ENCODE measurements at regions not wholly inside any gene's neighbourhood (a gene's known extent, or its start where the extent isn't known, plus 50 kb on each side); places are given as distances from the start of the nearest gene placed in this dataset.

DNA sequence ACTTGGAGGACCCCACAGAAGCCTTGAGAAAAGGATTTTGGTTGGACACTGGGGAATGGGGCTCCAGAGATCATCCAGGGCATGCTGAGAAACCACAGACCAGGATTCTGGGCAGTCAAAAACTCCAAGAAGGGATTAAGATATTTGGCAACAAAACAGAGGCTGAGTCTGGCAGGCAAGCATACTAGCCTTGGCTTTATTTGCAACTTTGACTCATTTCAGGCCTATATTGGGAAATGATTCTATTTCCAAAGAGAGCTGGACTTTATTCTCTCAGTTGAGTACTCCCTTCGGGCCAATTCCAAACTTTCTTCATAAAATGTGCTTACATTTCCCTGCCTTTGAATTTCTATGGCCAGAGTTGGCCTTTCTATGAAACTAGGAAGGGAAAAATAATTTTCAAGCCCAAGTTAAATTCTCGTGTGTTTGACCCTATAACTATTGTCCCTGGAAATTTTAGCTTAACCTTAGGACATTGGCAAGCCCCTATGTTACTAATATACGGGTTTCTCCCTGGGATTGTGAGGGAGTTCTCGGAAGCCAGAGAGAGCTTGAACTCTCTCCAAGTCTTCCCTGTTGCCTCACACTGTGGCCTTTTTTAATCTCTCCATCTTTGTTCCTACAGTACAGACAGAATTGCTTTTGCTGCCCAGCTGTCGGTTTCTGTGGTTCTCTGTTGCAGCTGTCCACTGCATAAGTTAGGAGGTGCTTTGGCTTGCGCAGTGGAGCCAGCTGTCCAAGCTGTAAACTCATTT lies 112.6 kb upstream of the FAM9A start:
- Histone ChIP-seq H3K79me2 (ENCODE audit: low read depth) (no peaks in the 10 kb centered on the region), H3K4me2 (no peak overlapping the region), H3K27me3 (no peaks in the 10 kb centered on the region), H3K9ac (no peak overlapping the region), H4K20me1 (ENCODE audit: low read depth) (no peaks in the 10 kb centered on the region), H3K9me3 (ENCODE audit: low read depth) (no peaks in the 10 kb centered on the region), H3K4me3 (no peak overlapping the region), H3F3A (ENCODE audit: low read depth) (no peaks in the 10 kb centered on the region), H3K36me3 (no peaks in the 10 kb centered on the region), H3K27ac (no peak overlapping the region), H2AFZ (replicated peaks) (no peak overlapping the region), H3K4me1 (no peaks in the 10 kb centered on the region)
- no peak for DNase-seq (ENCODE audit: low spot score)
- peaks cover 5% of the 10 kb centered on the region for H3K4me1 Mint-ChIP-seq
- no peak overlapping the region for H3K27ac Mint-ChIP-seq
- TF ChIP-seq EZH2 (IDR thresholded peaks at IDR 0.05): no peak
- peaks cover 2% of the 10 kb centered on the region for H3K9me3 Mint-ChIP-seq
- H3K27me3 Mint-ChIP-seq (ENCODE audit: insufficient read depth, low read depth): peaks cover 2% of the 10 kb centered on the region
- H3K4me3 Mint-ChIP-seq: no peak overlapping the region
- no peaks in the 10 kb centered on the region for H3K36me3 Mint-ChIP-seq

DNA sequence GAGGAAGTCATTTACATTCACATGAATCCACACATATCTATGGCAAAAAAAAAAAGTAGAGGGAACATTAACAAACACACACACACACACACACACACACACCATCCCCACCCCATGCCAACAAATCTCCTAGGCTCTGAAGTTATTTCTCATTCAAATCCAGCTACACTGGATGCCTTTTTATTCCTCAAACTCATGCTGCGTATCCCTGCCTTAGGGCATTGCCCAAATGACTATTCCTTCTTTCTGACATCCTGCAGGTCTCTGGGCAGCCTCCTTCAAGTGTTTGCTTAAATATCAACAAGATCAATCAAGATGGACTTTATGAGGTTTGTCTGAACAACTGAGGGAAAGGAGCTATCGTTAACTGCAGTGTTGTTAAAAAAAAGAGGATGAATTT lies 106.5 kb upstream of the FAM9A start:
- H3K36me3 ChIP-seq: no peaks in the 10 kb centered on the region
- no peak overlapping the region for H3K4me3 ChIP-seq
- DNase-seq (ENCODE audit: low spot score): no peak
- H3K79me2 ChIP-seq (ENCODE audit: low read depth): no peaks in the 10 kb centered on the region
- Mint-ChIP-seq H3K4me3 (no peak overlapping the region), H3K27me3 (ENCODE audit: insufficient read depth, low read depth) (no peaks in the 10 kb centered on the region), H3K9me3 (no peaks in the 10 kb centered on the region), H3K36me3 (no peaks in the 10 kb centered on the region), H3K4me1 (peaks cover 5% of the 10 kb centered on the region), H3K27ac (no peak overlapping the region)
- no peak overlapping the region for H3K9ac ChIP-seq
- H3K4me2 ChIP-seq: no peak overlapping the region
- TF ChIP-seq, protein P1, sequence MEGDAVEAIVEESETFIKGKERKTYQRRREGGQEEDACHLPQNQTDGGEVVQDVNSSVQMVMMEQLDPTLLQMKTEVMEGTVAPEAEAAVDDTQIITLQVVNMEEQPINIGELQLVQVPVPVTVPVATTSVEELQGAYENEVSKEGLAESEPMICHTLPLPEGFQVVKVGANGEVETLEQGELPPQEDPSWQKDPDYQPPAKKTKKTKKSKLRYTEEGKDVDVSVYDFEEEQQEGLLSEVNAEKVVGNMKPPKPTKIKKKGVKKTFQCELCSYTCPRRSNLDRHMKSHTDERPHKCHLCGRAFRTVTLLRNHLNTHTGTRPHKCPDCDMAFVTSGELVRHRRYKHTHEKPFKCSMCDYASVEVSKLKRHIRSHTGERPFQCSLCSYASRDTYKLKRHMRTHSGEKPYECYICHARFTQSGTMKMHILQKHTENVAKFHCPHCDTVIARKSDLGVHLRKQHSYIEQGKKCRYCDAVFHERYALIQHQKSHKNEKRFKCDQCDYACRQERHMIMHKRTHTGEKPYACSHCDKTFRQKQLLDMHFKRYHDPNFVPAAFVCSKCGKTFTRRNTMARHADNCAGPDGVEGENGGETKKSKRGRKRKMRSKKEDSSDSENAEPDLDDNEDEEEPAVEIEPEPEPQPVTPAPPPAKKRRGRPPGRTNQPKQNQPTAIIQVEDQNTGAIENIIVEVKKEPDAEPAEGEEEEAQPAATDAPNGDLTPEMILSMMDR (IDR thresholded peaks at IDR 0.05): no peak
- TF ChIP-seq EZH2phosphoT487 (IDR thresholded peaks at IDR 0.05) (no peak), EZH2 (IDR thresholded peaks at IDR 0.05) (no peak)
- H3K9me3 ChIP-seq (ENCODE audit: low read depth): no peaks in the 10 kb centered on the region
- H3K27me3 ChIP-seq: no peaks in the 10 kb centered on the region
- H3F3A ChIP-seq (ENCODE audit: low read depth): no peaks in the 10 kb centered on the region
- H3K27ac ChIP-seq: no peak overlapping the region
- H3K4me1 ChIP-seq: no peaks in the 10 kb centered on the region
- H4K20me1 ChIP-seq (ENCODE audit: low read depth): no peaks in the 10 kb centered on the region
- no peak overlapping the region for H2AFZ ChIP-seq (replicated peaks)

DNA sequence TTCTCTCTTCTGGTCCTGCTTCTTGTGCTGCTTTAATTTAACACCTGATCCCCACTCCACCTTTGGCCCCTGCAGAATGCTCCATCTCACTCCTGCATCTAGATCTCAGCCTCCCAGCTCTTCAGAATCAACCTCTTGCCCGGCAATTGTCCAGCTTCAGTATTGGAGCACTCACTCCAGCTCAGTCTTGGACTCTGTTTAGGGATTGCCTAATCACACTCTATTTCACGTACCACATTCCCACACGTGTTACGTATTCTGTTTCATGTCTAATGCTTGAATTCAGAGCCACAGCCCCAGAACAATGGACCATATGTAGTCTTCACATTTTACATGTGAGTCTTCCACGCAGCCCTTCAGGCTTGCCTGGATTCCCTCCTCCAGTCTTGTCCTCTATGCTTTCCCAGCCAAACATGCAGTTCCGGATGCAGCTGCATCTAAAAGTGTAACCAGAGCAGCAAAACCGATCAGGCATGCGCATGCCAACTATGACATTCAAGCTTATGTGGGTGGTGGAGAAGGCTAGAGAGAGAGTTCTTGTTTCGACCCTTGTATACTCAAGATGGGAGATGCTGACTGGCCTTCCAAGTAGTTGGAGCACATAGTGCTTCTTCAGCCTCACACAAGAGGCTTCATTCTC lies 105.2 kb upstream of the FAM9A start:
- H3K4me1 Mint-ChIP-seq: peaks cover 5% of the 10 kb centered on the region
- no peaks in the 10 kb centered on the region for H3K9me3 ChIP-seq (ENCODE audit: low read depth)
- no peak for DNase-seq (ENCODE audit: low spot score)
- H2AFZ ChIP-seq (replicated peaks): no peak overlapping the region
- no peaks in the 10 kb centered on the region for H3K36me3 Mint-ChIP-seq
- TF ChIP-seq EZH2 (IDR thresholded peaks at IDR 0.05): no peak
- TF ChIP-seq, protein P1 (IDR thresholded peaks at IDR 0.05): no peak
- no peak for TF ChIP-seq EZH2phosphoT487 (IDR thresholded peaks at IDR 0.05)
- no peak overlapping the region for H3K27ac ChIP-seq
- no peak overlapping the region for H3K27ac Mint-ChIP-seq
- H3K4me3 Mint-ChIP-seq: no peak overlapping the region
- no peaks in the 10 kb centered on the region for H4K20me1 ChIP-seq (ENCODE audit: low read depth)
- H3K27me3 ChIP-seq: no peaks in the 10 kb centered on the region
- H3K9ac ChIP-seq: no peak overlapping the region
- H3K79me2 ChIP-seq (ENCODE audit: low read depth): no peaks in the 10 kb centered on the region
- H3K4me2 ChIP-seq: no peak overlapping the region
- no peaks in the 10 kb centered on the region for H3K4me1 ChIP-seq
- H3K27me3 Mint-ChIP-seq (ENCODE audit: insufficient read depth, low read depth): no peaks in the 10 kb centered on the region
- no peaks in the 10 kb centered on the region for H3K36me3 ChIP-seq
- no peak overlapping the region for H3K4me3 ChIP-seq
- H3K9me3 Mint-ChIP-seq: no peaks in the 10 kb centered on the region
- H3F3A ChIP-seq (ENCODE audit: low read depth): no peaks in the 10 kb centered on the region

DNA sequence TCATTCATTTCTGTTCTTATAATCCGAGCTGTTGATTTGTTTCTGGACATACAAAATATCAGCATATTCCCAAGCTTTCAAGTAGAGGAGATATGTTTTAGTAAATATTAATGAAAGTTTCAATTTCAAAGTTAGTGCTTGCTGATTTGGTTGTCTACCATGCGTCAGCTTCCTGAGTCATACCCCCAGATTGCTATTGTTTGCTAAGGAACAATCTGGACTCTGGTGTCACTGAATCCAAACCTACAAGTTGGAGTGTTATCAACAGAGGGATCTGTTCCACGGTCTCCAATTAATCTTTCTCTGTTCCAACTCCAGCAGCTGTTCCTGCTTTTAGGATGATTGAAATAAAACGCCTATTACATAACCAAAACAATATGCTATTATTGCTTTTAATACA lies 96.1 kb upstream of the FAM9A start:
- H2AFZ ChIP-seq (replicated peaks): no peak overlapping the region
- H3K9me3 ChIP-seq (ENCODE audit: low read depth): peaks cover 17% of the 10 kb centered on the region
- DNase-seq (ENCODE audit: low spot score): no peak
- H3K9ac ChIP-seq: no peak overlapping the region
- Mint-ChIP-seq H3K4me3 (no peak overlapping the region), H3K27me3 (ENCODE audit: insufficient read depth, low read depth) (peaks cover 2% of the 10 kb centered on the region), H3K36me3 (no peaks in the 10 kb centered on the region), H3K9me3 (peaks cover 11% of the 10 kb centered on the region), H3K27ac (no peak overlapping the region), H3K4me1 (no peaks in the 10 kb centered on the region)
- H3K36me3 ChIP-seq: no peaks in the 10 kb centered on the region
- no peaks in the 10 kb centered on the region for H3K4me1 ChIP-seq
- no peaks in the 10 kb centered on the region for H4K20me1 ChIP-seq (ENCODE audit: low read depth)
- no peaks in the 10 kb centered on the region for H3F3A ChIP-seq (ENCODE audit: low read depth)
- no peaks in the 10 kb centered on the region for H3K79me2 ChIP-seq (ENCODE audit: low read depth)
- no peak overlapping the region for H3K4me2 ChIP-seq
- no peak overlapping the region for H3K27ac ChIP-seq
- no peak overlapping the region for H3K4me3 ChIP-seq
- no peaks in the 10 kb centered on the region for H3K27me3 ChIP-seq
- TF ChIP-seq EZH2phosphoT487 (IDR thresholded peaks at IDR 0.05): no peak
- TF ChIP-seq, protein P1 (IDR thresholded peaks at IDR 0.05): no peak
- no peak for TF ChIP-seq EZH2 (IDR thresholded peaks at IDR 0.05)

All from neural progenitor cell (in vitro differentiated cells).